GM23338 (cell line): ENCODE measurements at regions not wholly inside any gene's neighbourhood (a gene's known extent, or its start where the extent isn't known, plus 50 kb on each side); places are given as distances from the start of the nearest gene placed in this dataset.
A peak's percentile ranks its signal among the peaks of the same experiment; 100 is the strongest.

ENCODE experiments used
- ATAC-seq: fragments of 200-7000 bp; cut with Tn5 transposase; 3 replicates; pipeline ENCODE4 v1.9.1; 2020
- DNase-seq: peaks from one replicate; pipeline ENCODE4 v3.0.0-alpha.2; 2015; ENCODE audit warnings: low spot score
- H2AFZ ChIP-seq: fragments of 200-600 bp; sonication (generic); 2 replicates; pipeline ENCODE4 v1.8.0; 2016; ENCODE audit warnings: antibody characterized with exemption, mild to moderate bottlenecking, moderate library complexity
- H3F3A ChIP-seq: fragments of 200-600 bp; sonication (generic); replicated peaks from 2 replicates; pipeline ENCODE4 v1.8.0; 2017; ENCODE audit warnings: antibody characterized with exemption, mixed run types, low read depth
- H3K27ac ChIP-seq: fragments of 200-600 bp; sonication (generic); 2 replicates; pipeline ENCODE4 v1.6.1; 2016; ENCODE audit warnings: low read depth
- H3K27me3 ChIP-seq: fragments of 200-600 bp; sonication (generic); 2 replicates; pipeline ENCODE4 v1.8.0; 2016; ENCODE audit warnings: mild to moderate bottlenecking, mixed run types, moderate library complexity; ENCODE audit not compliant: insufficient read depth
- H3K36me3 ChIP-seq: fragments of 200-600 bp; sonication (generic); 2 replicates; pipeline ENCODE4 v1.8.0; 2016; ENCODE audit warnings: mild to moderate bottlenecking; ENCODE audit not compliant: insufficient read depth
- H3K4me1 ChIP-seq: fragments of 200-600 bp; sonication (generic); 2 replicates; pipeline ENCODE4 v1.8.0; 2016; ENCODE audit warnings: mild to moderate bottlenecking, moderate library complexity; ENCODE audit not compliant: insufficient read depth
- H3K4me2 ChIP-seq: fragments of 200-600 bp; sonication (generic); 2 replicates; pipeline ENCODE4 v1.7.1; 2017; ENCODE audit warnings: mixed run types
- H3K4me3 ChIP-seq: fragments of 200-600 bp; sonication (generic); 2 replicates; pipeline ENCODE4 v1.6.1; 2016; ENCODE audit warnings: mixed run types
- H3K79me2 ChIP-seq: fragments of 200-600 bp; sonication (generic); replicated peaks from 2 replicates; pipeline ENCODE4 v1.8.0; 2017; ENCODE audit warnings: mild to moderate bottlenecking; ENCODE audit not compliant: insufficient read depth
- H3K9me2 ChIP-seq: fragments of 200-600 bp; sonication (generic); 2 replicates; pipeline ENCODE4 v1.8.0; 2017; ENCODE audit not compliant: insufficient read depth
- H4K20me1 ChIP-seq: fragments of 200-600 bp; sonication (generic); replicated peaks from 2 replicates; pipeline ENCODE4 v1.8.0; 2017; ENCODE audit warnings: mild to moderate bottlenecking; ENCODE audit not compliant: insufficient read depth
- H3K27ac Mint-ChIP-seq: 2 replicates; pipeline ENCODE4 v1.8.0; 2020; ENCODE audit warnings: inconsistent platforms, mild to moderate bottlenecking, moderate library complexity, mixed read lengths
- H3K27me3 Mint-ChIP-seq: 3 replicates; pipeline ENCODE4 v1.8.0; 2022; ENCODE audit warnings: low read depth, mild to moderate bottlenecking, moderate library complexity, mixed read lengths, inconsistent platforms; ENCODE audit not compliant: insufficient read depth, poor library complexity
- H3K36me3 Mint-ChIP-seq: 3 replicates; pipeline ENCODE4 v1.8.0; 2021; ENCODE audit warnings: low read depth, mild to moderate bottlenecking, inconsistent platforms, moderate library complexity, mixed read lengths
- H3K4me1 Mint-ChIP-seq: 3 replicates; pipeline ENCODE4 v1.8.0; 2020; ENCODE audit warnings: mild to moderate bottlenecking, inconsistent platforms, mixed read lengths
- H3K4me3 Mint-ChIP-seq: 3 replicates; pipeline ENCODE4 v1.8.0; 2021; ENCODE audit warnings: moderate library complexity, mild to moderate bottlenecking, inconsistent platforms, mixed read lengths
- H3K9me3 Mint-ChIP-seq: 3 replicates; pipeline ENCODE4 v1.8.0; 2020; ENCODE audit warnings: moderate library complexity, mild to moderate bottlenecking, inconsistent platforms, mixed read lengths
- CTCF ChIP-seq, 2 experiments: fragments of 200-600 bp in 1 of 2; sonication (generic) in 1 of 2; conservative IDR thresholded peaks; 2 replicates each; pipeline versions ENCODE4 v1.5.1 to v1.6.1; 2016 to 2017; ENCODE audit warnings: antibody characterized with exemption in 2 of 2, low read depth in 2 of 2, mild to moderate bottlenecking in 2 of 2, moderate library complexity in 1 of 2
- EZH2 ChIP-seq: fragments of 200-600 bp; sonication (generic); IDR thresholded peaks from one replicate; pipeline ENCODE4 v1.8.0; 2017; ENCODE audit warnings: antibody characterized with exemption, mild to moderate bottlenecking, low read depth; ENCODE audit not compliant: unreplicated experiment
- EZH2phosphoT487 ChIP-seq: fragments of 200-600 bp; sonication (generic); IDR thresholded peaks from one replicate; pipeline ENCODE4 v1.8.1; 2018; ENCODE audit warnings: antibody characterized with exemption; ENCODE audit not compliant: unreplicated experiment
- JUNB ChIP-seq: IDR thresholded peaks from one replicate; pipeline ENCODE4 v1.6.1; 2016; ENCODE audit warnings: antibody characterized with exemption; ENCODE audit not compliant: unreplicated experiment
- POLR2AphosphoS5 ChIP-seq: IDR thresholded peaks from 2 replicates; pipeline ENCODE4 v1.6.1; 2016; ENCODE audit warnings: antibody characterized with exemption, low read depth
- REST ChIP-seq: IDR thresholded peaks from one replicate; pipeline ENCODE4 v1.6.1; 2018; ENCODE audit warnings: antibody characterized with exemption; ENCODE audit not compliant: unreplicated experiment
- STAT1 ChIP-seq: IDR thresholded peaks from one replicate; pipeline ENCODE4 v1.6.1; 2016; ENCODE audit warnings: antibody characterized with exemption; ENCODE audit not compliant: unreplicated experiment
- ZNF114 ChIP-seq: fragments of 250-450 bp; sonication (Bioruptor Pico); IDR thresholded peaks from 2 replicates; pipeline ENCODE4 v1.5.0; 2020; ENCODE audit warnings: mild to moderate bottlenecking, moderate library complexity
- ZNF331 ChIP-seq: fragments of 250-450 bp; sonication (Bioruptor Pico); IDR thresholded peaks from 2 replicates; pipeline ENCODE4 v1.5.0; 2020; ENCODE audit warnings: low read depth, mild to moderate bottlenecking, moderate library complexity
- ZNF462 ChIP-seq: fragments of 250-450 bp; sonication (Bioruptor Pico); IDR thresholded peaks from 2 replicates; pipeline ENCODE4 v1.5.0; 2020; ENCODE audit warnings: mild to moderate bottlenecking, moderate library complexity
- TF ChIP-seq, protein P1 (sequence below): IDR thresholded peaks from 2 replicates; pipeline ENCODE4 v1.6.1; 2016; ENCODE audit warnings: antibody characterized with exemption

DNA sequence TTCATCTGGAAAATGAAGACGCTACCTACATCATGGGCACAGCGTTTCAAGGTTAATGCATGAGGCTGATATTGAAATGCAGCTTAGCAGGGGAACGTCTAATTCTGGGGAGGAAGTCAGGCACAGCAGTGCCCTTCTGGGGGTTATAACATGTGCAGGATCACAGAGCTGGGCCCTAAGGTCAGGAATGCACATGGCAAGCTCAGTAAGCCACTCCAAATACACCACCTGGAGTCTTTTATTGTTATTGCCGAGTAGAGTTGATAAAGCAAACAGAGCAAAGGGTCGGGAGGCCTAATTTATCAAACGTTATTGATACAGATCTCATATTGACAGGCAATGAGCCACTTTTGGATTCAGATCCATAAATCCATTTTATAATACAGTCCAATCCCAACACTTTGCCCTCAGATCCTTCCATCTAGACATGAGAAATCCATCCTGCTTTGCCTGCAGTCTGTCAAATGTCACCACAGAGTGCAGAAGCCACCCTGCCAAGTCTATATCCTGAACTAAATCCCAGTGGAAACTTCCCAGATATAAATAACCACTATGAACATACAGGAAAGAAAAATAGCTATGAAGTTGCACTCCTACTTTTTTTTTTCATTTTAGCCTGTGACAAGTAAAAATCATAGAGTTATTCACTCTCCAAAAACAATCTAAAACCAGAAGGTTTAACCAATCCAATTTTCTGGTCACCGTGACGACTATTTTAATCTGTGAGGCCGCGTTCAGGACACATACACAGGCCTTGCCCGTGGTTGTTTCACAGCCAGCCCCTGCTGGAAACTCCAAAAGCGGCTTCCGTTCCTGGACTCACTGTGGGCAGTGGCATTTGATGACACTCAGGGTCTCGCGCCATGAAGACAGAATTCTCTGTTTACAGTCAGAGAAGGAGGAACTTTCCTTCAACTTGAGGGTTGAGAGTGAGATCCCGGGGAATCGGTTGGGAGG, 335.4 kb downstream of the DHX15 start:
- DNase-seq (no peak), ATAC-seq (peak; percentile 71)
- Histone ChIP-seq H3K27me3 (no peaks in the 10 kb centered on the region), H3K9me2 (no peaks in the 10 kb centered on the region), H3K27ac (no peak overlapping the region), H3K4me2 (no peak overlapping the region), H3K79me2 (no peaks in the 10 kb centered on the region), H3K4me3 (no peak overlapping the region), H3K36me3 (no peaks in the 10 kb centered on the region), H3K4me1 (peaks cover 21% of the 10 kb centered on the region), H2AFZ (no peak overlapping the region), H3F3A (no peaks in the 10 kb centered on the region), H4K20me1 (no peaks in the 10 kb centered on the region)
- Mint-ChIP-seq H3K27ac (no peak overlapping the region), H3K36me3 (no peaks in the 10 kb centered on the region), H3K27me3 (peaks cover 8% of the 10 kb centered on the region), H3K4me3 (no peak overlapping the region), H3K9me3 (no peaks in the 10 kb centered on the region), H3K4me1 (peaks cover 33% of the 10 kb centered on the region)
- no peak for TF ChIP-seq ZNF462
- TF ChIP-seq, protein P1, sequence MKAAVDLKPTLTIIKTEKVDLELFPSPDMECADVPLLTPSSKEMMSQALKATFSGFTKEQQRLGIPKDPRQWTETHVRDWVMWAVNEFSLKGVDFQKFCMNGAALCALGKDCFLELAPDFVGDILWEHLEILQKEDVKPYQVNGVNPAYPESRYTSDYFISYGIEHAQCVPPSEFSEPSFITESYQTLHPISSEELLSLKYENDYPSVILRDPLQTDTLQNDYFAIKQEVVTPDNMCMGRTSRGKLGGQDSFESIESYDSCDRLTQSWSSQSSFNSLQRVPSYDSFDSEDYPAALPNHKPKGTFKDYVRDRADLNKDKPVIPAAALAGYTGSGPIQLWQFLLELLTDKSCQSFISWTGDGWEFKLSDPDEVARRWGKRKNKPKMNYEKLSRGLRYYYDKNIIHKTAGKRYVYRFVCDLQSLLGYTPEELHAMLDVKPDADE: no peak
- no peak for TF ChIP-seq ZNF114
- TF ChIP-seq EZH2: no peak
- no peak for TF ChIP-seq REST
- no peak for TF ChIP-seq CTCF (conservative IDR thresholded peaks at IDR 0.05; ENCODE audit: low read depth in 2 of 2)
- no peak for TF ChIP-seq EZH2phosphoT487
- TF ChIP-seq ZNF331 (CRISPR knock-in tag): no peak
- TF ChIP-seq POLR2AphosphoS5: no peak
- no peak for TF ChIP-seq JUNB
- no peak for TF ChIP-seq STAT1
